ENCODE measurements at regions not wholly inside any gene's neighbourhood (a gene's known extent, or its start where the extent isn't known, plus 50 kb on each side); places are given as distances from the start of the nearest gene placed in this dataset.
A peak's percentile ranks its signal among the peaks of the same experiment; 100 is the strongest.

GRCh38 chr14:30322819-30323218 is 236.1 kb upstream of the G2E3 start:
- Histone ChIP-seq H3K4me1 (no peaks in the 10 kb centered on the region), H3K36me3 (no peaks in the 10 kb centered on the region), H3K27me3 (no peaks in the 10 kb centered on the region; the same call in 1 of the 2 replicates), H3K4me3 (ENCODE audit: low read depth, low read length) (no peak overlapping the region), H3K9me3 (no peaks in the 10 kb centered on the region)
- TF ChIP-seq CTCF (IDR thresholded peaks at IDR 0.05; ENCODE audit: low read depth, low read length), result no peak
- no peak for DNase-seq

- Histone ChIP-seq H3K36me3 (no peaks in the 10 kb centered on the region), H3K27me3 (no peaks in the 10 kb centered on the region), H3K4me3 (ENCODE audit: low read depth, low read length) (no peak overlapping the region), H3K9me3 (peaks cover 2% of the 10 kb centered on the region; the same call in 1 of the 2 replicates), H3K4me1 (no peaks in the 10 kb centered on the region)
- DNase-seq, result no peak
- TF ChIP-seq CTCF (IDR thresholded peaks at IDR 0.05; ENCODE audit: low read depth, low read length), result no peak
Measured at GRCh38 chr14:30330033-30330432, 228.9 kb upstream of the G2E3 start.

GRCh38 chr14:30330445-30330844 is 228.5 kb upstream of the G2E3 start:
- no peak for DNase-seq
- H3K4me1 ChIP-seq, result no peaks in the 10 kb centered on the region
- H3K27me3 ChIP-seq, result no peaks in the 10 kb centered on the region
- no peaks in the 10 kb centered on the region for H3K36me3 ChIP-seq
- H3K4me3 ChIP-seq (ENCODE audit: low read depth, low read length), result no peak overlapping the region
- peak; percentile 47 for TF ChIP-seq CTCF (IDR thresholded peaks at IDR 0.05; ENCODE audit: low read depth, low read length)
- H3K9me3 ChIP-seq, result peaks cover 2% of the 10 kb centered on the region; the same call in 1 of the 2 replicates

GRCh38 chr14:30331030-30331429 is 227.9 kb upstream of the G2E3 start:
- H3K4me1 ChIP-seq, result no peaks in the 10 kb centered on the region
- TF ChIP-seq CTCF (IDR thresholded peaks at IDR 0.05; ENCODE audit: low read depth, low read length), result no peak

GRCh38 chr14:30332374-30332773 is 226.6 kb upstream of the G2E3 start:
- DNase-seq, result no peak
- peaks cover 2% of the 10 kb centered on the region; the same call in 1 of the 2 replicates for H3K9me3 ChIP-seq
- no peaks in the 10 kb centered on the region for H3K36me3 ChIP-seq
- H3K27me3 ChIP-seq, result no peaks in the 10 kb centered on the region
- no peaks in the 10 kb centered on the region for H3K4me1 ChIP-seq
- TF ChIP-seq CTCF (IDR thresholded peaks at IDR 0.05; ENCODE audit: low read depth, low read length), result no peak
- no peak overlapping the region for H3K4me3 ChIP-seq (ENCODE audit: low read depth, low read length)

More at GRCh38 chr14:30331030-30331429, 227.9 kb upstream of the G2E3 start:
- Histone ChIP-seq H3K27me3 (no peaks in the 10 kb centered on the region), H3K4me3 (ENCODE audit: low read depth, low read length) (no peak overlapping the region), H3K36me3 (no peaks in the 10 kb centered on the region), H3K9me3 (peaks cover 2% of the 10 kb centered on the region; the same call in 1 of the 2 replicates)
- no peak for DNase-seq

- DNase-seq, result no peak
- Histone ChIP-seq H3K9me3 (peaks cover 2% of the 10 kb centered on the region; the same call in 1 of the 2 replicates), H3K27me3 (no peaks in the 10 kb centered on the region; the same call in 1 of the 2 replicates), H3K4me3 (ENCODE audit: low read depth, low read length) (no peak overlapping the region), H3K36me3 (no peaks in the 10 kb centered on the region), H3K4me1 (no peaks in the 10 kb centered on the region)
- TF ChIP-seq CTCF (IDR thresholded peaks at IDR 0.05; ENCODE audit: low read depth, low read length), result no peak
Measured at GRCh38 chr14:30333934-30334333, 225.0 kb upstream of the G2E3 start.
